GM21360 (cell line): ENCODE measurements at regions not wholly inside any gene's neighbourhood (a gene's known extent, or its start where the extent isn't known, plus 50 kb on each side); places are given as distances from the start of the nearest gene placed in this dataset.

Experiments used
- ATAC-seq: cut with Tn5 transposase; IDR thresholded peaks from one replicate; pipeline ENCODE4 v1.9.1; 2021; ENCODE audit warnings: mild to moderate bottlenecking, moderate library complexity; ENCODE audit not compliant: unreplicated experiment

DNA sequence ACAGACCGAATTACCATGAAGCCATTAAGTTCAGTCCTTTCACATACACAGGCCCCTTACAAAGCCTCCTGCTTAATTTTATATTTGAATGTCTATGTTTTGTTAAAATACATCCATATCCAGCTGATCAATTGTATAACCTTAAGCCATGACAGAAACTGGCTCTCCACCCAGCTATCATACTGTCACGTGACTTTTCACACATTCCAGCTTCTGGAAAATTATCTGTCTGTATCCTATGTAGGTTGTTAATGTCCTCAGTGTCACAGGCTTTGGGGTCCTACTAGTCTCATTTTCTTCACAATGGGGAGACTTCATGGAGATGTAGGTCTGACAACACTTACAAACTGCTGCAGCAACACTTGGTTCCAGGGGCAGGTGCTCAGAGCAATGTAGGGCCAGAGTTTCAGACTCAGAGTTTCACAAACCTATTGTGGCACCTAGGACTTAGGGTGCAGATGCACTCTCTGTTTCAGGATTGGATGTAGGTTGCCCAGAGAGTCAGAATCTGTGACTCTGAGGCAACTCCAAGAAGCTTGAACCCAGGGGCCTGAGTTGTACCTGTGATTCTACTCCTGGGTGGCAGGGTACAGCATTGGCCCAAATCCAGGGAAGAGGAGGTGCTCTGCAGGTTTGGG lies 69.6 kb upstream of the PCDH20 start:
- ATAC-seq = no peak

DNA sequence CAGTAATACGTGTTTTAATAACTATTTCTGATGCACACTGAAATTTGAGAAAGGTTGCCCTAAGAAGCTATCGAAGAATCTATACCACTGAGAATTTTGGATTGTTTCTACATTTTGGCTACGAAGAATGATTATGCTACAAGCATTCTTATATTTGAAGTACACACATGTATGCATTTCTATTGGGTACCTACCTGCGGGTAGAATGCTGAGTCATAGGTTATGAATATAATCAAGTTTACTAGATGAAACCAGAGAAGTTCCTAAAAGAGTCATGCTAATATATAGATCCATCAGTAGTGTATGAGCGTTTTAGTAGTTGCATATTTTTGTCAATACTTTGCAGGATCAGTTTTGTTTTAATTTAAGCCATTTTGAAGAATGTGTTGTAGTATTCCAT lies 62.0 kb upstream of the PCDH20 start:
- no peak for ATAC-seq

- no peak for ATAC-seq
These were observed 55.1 kb upstream of the PCDH20 start for GRCh38 chr13:61470786-61471185.

- no peak for ATAC-seq
These were observed 50.6 kb upstream of the PCDH20 start for GRCh38 chr13:61466280-61466679.
